OCI-LY3 (cell line): ENCODE measurements at regions not wholly inside any gene's neighbourhood (a gene's known extent, or its start where the extent isn't known, plus 50 kb on each side); places are given as distances from the start of the nearest gene placed in this dataset.
A peak's percentile ranks its signal among the peaks of the same experiment; 100 is the strongest.

Experiments
- H2AFZ ChIP-seq: fragments of 200-600, 300-600 bp; shearing (Covaris generic); 2 replicates; pipeline ENCODE4 v1.6.0; 2014; ENCODE audit warnings: antibody characterized with exemption, low read depth, low read length
- H3K27ac ChIP-seq: fragments of 200-600, 300-600 bp; sonication (generic); 2 replicates; pipeline ENCODE4 v1.5.1; 2014; ENCODE audit warnings: mild to moderate bottlenecking, low read length, moderate library complexity, mixed read lengths
- H3K27me3 ChIP-seq: fragments of 200-600, 300-600 bp; sonication (generic); 2 replicates; pipeline ENCODE4 v1.6.1; 2014; ENCODE audit warnings: low read depth, low read length, mixed read lengths
- H3K36me3 ChIP-seq: fragments of 200-600, 300-600 bp; sonication (generic); replicated peaks from 2 replicates; pipeline ENCODE3; 2014; ENCODE audit warnings: low read depth, low read length, mixed read lengths
- H3K4me1 ChIP-seq: fragments of 300-600, 200-600 bp; sonication (generic); 2 replicates; pipeline ENCODE4 v1.6.1; 2014; ENCODE audit warnings: low read length, mixed read lengths
- H3K4me2 ChIP-seq: fragments of 200-600, 300-600 bp; sonication (generic); 2 replicates; pipeline ENCODE4 v1.6.1; 2014; ENCODE audit warnings: low read length, mixed read lengths
- H3K4me3 ChIP-seq: fragments of 300-600, 200-600 bp; sonication (generic); 2 replicates; pipeline ENCODE4 v1.5.1; 2014; ENCODE audit warnings: antibody characterized with exemption, mild to moderate bottlenecking, low read length, moderate library complexity
- H3K79me2 ChIP-seq: fragments of 300-600, 200-600 bp; shearing (Covaris generic); 2 replicates; pipeline ENCODE4 v1.6.1; 2014; ENCODE audit warnings: mild to moderate bottlenecking, low read length, mixed read lengths
- H3K9ac ChIP-seq: fragments of 300-600, 200-600 bp; shearing (Covaris generic); 2 replicates; pipeline ENCODE4 v1.6.0; 2014; ENCODE audit warnings: mild to moderate bottlenecking, low read length, moderate library complexity
- H3K9me3 ChIP-seq: fragments of 200-600, 300-600 bp; shearing (Covaris generic); 2 replicates; pipeline ENCODE4 v1.6.1; 2014; ENCODE audit warnings: low read length, mixed read lengths; ENCODE audit not compliant: insufficient read depth
- H4K20me1 ChIP-seq: fragments of 200-600, 300-600 bp; sonication (generic); 2 replicates; pipeline ENCODE4 v1.6.1; 2016; ENCODE audit warnings: low read length, mixed read lengths; ENCODE audit not compliant: insufficient read depth
- EZH2phosphoT487 ChIP-seq: fragments of 200-600 bp; shearing (Covaris generic); IDR thresholded peaks from 2 replicates; pipeline ENCODE4 v1.6.1; 2018; ENCODE audit warnings: antibody characterized with exemption, mixed run types, low read depth
- TF ChIP-seq, protein P1 (sequence below): fragments of 200-600, 300-600 bp; sonication (generic); IDR thresholded peaks from 2 replicates; pipeline ENCODE4 v1.5.1; 2014; ENCODE audit warnings: antibody characterized with exemption, low read length, low read depth

DNA sequence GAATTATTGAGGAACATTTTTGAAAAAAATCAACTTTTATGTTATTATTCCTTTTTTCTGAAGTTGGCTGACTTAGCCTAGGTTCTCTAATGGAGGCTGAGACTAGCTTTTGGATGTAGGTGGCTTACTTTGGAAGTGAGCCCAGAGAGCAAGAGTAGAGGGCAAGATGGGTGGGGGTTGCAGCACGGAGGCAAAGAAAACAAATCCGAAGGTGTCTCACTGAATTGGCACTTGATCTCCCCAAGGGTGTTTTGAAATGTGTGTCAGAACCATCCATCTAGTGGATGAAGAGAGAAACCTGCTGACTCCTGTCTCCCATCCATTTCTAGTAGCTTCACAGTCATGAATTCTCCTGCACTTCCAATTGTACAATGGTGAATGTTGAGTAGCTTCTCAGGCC, 390.7 kb downstream of the TMEM182 start:
- H3K36me3 ChIP-seq: no peaks in the 10 kb centered on the region
- H3K27ac ChIP-seq: no peak overlapping the region
- no peak overlapping the region for H3K4me2 ChIP-seq
- peaks cover 19% of the 10 kb centered on the region for H3K27me3 ChIP-seq
- no peaks in the 10 kb centered on the region for H3K9me3 ChIP-seq
- no peak for TF ChIP-seq EZH2phosphoT487
- TF ChIP-seq, protein P1, sequence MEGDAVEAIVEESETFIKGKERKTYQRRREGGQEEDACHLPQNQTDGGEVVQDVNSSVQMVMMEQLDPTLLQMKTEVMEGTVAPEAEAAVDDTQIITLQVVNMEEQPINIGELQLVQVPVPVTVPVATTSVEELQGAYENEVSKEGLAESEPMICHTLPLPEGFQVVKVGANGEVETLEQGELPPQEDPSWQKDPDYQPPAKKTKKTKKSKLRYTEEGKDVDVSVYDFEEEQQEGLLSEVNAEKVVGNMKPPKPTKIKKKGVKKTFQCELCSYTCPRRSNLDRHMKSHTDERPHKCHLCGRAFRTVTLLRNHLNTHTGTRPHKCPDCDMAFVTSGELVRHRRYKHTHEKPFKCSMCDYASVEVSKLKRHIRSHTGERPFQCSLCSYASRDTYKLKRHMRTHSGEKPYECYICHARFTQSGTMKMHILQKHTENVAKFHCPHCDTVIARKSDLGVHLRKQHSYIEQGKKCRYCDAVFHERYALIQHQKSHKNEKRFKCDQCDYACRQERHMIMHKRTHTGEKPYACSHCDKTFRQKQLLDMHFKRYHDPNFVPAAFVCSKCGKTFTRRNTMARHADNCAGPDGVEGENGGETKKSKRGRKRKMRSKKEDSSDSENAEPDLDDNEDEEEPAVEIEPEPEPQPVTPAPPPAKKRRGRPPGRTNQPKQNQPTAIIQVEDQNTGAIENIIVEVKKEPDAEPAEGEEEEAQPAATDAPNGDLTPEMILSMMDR: no peak
- no peak overlapping the region for H2AFZ ChIP-seq
- no peaks in the 10 kb centered on the region for H4K20me1 ChIP-seq
- H3K9ac ChIP-seq: no peak overlapping the region
- H3K4me3 ChIP-seq: no peak overlapping the region
- no peaks in the 10 kb centered on the region for H3K79me2 ChIP-seq
- H3K4me1 ChIP-seq: no peaks in the 10 kb centered on the region

DNA sequence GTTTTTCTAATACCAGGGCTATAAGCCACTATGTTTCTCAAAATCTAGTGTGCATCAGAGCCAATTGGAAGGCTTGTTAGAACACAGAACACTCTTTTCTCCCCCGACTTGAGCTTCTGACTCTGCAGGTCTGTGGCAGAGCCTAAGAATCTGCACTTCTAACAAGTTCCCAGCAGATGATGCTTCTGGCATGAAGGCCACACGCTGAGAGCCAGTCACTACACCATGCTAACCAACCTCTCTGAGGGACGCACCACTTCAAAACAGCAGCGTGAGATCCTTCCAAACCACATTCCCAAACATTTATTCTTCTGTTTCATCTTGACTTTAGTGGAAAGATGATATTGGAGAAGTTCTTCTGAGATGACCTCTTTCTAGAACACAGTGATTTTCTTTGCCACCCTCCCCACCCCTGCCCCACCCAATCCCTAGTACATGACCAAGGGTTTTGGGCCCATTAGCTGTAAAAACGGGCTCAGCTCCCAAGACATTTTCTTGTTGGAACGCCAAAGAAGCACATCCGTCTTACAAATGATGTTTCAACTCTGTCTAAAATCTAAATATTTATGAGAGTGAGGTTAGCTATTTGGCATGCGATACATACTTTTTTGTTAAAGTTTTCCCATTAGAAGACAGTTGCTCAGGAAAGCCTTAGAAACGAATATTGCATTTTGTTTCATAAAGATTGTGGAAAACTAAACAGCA, 391.9 kb downstream of the TMEM182 start:
- peaks cover 19% of the 10 kb centered on the region for H3K27me3 ChIP-seq
- TF ChIP-seq EZH2phosphoT487: no peak
- TF ChIP-seq, protein P1: no peak
- no peak overlapping the region for H3K27ac ChIP-seq
- no peaks in the 10 kb centered on the region for H3K9me3 ChIP-seq
- no peak overlapping the region for H3K4me2 ChIP-seq
- no peak overlapping the region for H3K9ac ChIP-seq
- no peaks in the 10 kb centered on the region for H3K36me3 ChIP-seq
- H3K79me2 ChIP-seq: no peaks in the 10 kb centered on the region
- H2AFZ ChIP-seq: no peak overlapping the region
- H3K4me3 ChIP-seq: no peak overlapping the region
- H4K20me1 ChIP-seq: no peaks in the 10 kb centered on the region
- H3K4me1 ChIP-seq: 0 out of 2 replicates have a peak, but pooled peaks cover under 1% of the 10 kb centered on the region

DNA sequence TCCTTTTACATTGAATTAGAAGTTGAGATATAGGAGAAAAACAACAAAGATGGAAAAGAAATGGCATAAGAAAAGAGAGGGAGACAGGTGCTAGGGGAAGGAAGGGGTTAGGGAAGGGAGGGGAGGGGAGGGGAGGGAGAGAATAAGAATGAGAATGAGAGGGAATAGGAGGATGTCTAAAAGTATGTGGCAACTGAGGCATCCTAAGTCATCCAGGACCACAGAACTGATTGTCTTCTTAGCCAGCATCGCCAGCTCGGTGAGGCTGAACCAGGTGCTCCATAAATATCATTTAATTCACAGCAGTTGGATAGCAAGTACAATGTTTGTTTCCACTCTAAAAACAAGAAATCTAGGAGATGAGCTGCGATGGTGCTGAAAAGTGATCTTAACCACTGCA, 393.5 kb downstream of the TMEM182 start:
- H3K4me1 ChIP-seq: 0 out of 2 replicates have a peak, but pooled peaks cover 3% of the 10 kb centered on the region
- peaks cover 29% of the 10 kb centered on the region for H3K27me3 ChIP-seq
- no peak for TF ChIP-seq EZH2phosphoT487
- TF ChIP-seq, protein P1: no peak
- no peak overlapping the region for H3K9ac ChIP-seq
- H3K4me3 ChIP-seq: no peak overlapping the region
- no peak overlapping the region for H3K4me2 ChIP-seq
- no peaks in the 10 kb centered on the region for H3K36me3 ChIP-seq
- H4K20me1 ChIP-seq: no peaks in the 10 kb centered on the region
- no peaks in the 10 kb centered on the region for H3K79me2 ChIP-seq
- no peak overlapping the region for H2AFZ ChIP-seq
- no peaks in the 10 kb centered on the region for H3K9me3 ChIP-seq
- H3K27ac ChIP-seq: no peak overlapping the region

DNA sequence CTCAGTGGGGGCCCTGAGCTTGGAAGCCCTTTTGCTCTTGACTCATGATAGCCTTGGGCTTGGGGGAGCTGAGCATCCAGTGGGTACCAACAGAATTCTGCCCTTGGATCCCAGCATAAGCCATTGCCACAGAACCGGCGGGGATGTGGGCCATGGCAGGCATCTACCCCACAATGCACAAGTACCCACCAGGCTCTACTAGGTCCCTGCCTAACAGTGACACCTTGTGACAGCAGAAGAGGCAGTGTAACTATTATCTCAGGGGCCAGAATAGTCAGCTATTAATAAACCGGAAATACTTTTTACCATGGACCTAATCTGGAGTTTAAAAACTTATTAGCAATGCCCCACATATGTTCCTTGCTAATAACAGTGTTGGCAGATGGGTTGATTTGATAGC, 397.2 kb downstream of the TMEM182 start:
- Histone ChIP-seq H3K4me3 (no peak overlapping the region), H3K27me3 (peaks cover 31% of the 10 kb centered on the region), H3K27ac (no peak overlapping the region), H3K36me3 (no peaks in the 10 kb centered on the region), H4K20me1 (no peaks in the 10 kb centered on the region), H2AFZ (no peak overlapping the region), H3K79me2 (no peaks in the 10 kb centered on the region), H3K4me2 (peak overlapping the region; percentile 29; the same call in 1 of the 2 replicates), H3K9ac (no peak overlapping the region), H3K4me1 (peaks cover 6% of the 10 kb centered on the region; the same call in 1 of the 2 replicates), H3K9me3 (no peaks in the 10 kb centered on the region)
- TF ChIP-seq, protein P1: peak; percentile 56
- no peak for TF ChIP-seq EZH2phosphoT487
